Panc1 (cell line): ENCODE measurements at regions not wholly inside any gene's neighbourhood (a gene's known extent, or its start where the extent isn't known, plus 50 kb on each side); places are given as distances from the start of the nearest gene placed in this dataset.

Source experiments
- POLR2AphosphoS5 ChIP-seq: IDR thresholded peaks from 2 replicates; pipeline ENCODE4 v1.6.1; 2012; ENCODE audit warnings: mild to moderate bottlenecking, low read depth, low read length, moderate library complexity
- SIN3A ChIP-seq: IDR thresholded peaks from 2 replicates; pipeline ENCODE4 v1.6.1; 2012; ENCODE audit warnings: low read depth, mild to moderate bottlenecking, low read length, moderate library complexity, borderline replicate concordance; ENCODE audit not compliant: insufficient read depth
- TCF7L2 ChIP-seq: IDR thresholded peaks from 2 replicates; pipeline ENCODE4 v1.6.1; 2011; ENCODE audit warnings: mild to moderate bottlenecking, low read depth, low read length, inconsistent platforms
- TF ChIP-seq, protein P1 (sequence below): fragments of 450-650 bp; IDR thresholded peaks from 2 replicates; pipeline ENCODE4 v1.5.1; 2017; ENCODE audit warnings: mild to moderate bottlenecking

DNA sequence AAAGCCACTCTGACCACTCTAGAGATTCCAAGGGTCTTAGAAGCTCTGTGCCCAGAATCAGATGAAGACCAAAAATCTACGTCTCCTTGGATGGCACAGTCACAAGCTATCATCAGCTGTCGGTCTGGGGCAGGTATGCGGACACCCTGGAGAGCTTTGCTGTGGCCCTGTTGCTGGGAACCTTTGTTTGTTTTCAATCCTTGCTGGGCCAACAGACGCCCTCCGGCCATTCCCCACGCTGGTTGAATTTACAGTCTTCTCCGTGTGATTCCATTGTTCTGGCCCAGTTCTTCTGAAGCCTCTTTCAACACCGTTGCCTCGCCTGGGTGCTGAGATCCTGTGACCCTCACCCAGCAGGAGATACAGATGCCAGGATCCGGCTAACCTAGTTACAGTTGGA, 149.4 kb upstream of the PFKP start:
- TF ChIP-seq, protein P1, sequence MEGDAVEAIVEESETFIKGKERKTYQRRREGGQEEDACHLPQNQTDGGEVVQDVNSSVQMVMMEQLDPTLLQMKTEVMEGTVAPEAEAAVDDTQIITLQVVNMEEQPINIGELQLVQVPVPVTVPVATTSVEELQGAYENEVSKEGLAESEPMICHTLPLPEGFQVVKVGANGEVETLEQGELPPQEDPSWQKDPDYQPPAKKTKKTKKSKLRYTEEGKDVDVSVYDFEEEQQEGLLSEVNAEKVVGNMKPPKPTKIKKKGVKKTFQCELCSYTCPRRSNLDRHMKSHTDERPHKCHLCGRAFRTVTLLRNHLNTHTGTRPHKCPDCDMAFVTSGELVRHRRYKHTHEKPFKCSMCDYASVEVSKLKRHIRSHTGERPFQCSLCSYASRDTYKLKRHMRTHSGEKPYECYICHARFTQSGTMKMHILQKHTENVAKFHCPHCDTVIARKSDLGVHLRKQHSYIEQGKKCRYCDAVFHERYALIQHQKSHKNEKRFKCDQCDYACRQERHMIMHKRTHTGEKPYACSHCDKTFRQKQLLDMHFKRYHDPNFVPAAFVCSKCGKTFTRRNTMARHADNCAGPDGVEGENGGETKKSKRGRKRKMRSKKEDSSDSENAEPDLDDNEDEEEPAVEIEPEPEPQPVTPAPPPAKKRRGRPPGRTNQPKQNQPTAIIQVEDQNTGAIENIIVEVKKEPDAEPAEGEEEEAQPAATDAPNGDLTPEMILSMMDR, result no peak
- no peak for TF ChIP-seq POLR2AphosphoS5
- no peak for TF ChIP-seq TCF7L2
- no peak for TF ChIP-seq SIN3A
